ENCODE measurements at regions not wholly inside any gene's neighbourhood (a gene's known extent, or its start where the extent isn't known, plus 50 kb on each side); places are given as distances from the start of the nearest gene placed in this dataset.
A peak's percentile ranks its signal among the peaks of the same experiment; 100 is the strongest.
"Not testable (repeated sequence)": the region's sequence is repeated elsewhere in the genome, so short reads cannot be mapped to it uniquely, and the experiment has no call there.

DNA sequence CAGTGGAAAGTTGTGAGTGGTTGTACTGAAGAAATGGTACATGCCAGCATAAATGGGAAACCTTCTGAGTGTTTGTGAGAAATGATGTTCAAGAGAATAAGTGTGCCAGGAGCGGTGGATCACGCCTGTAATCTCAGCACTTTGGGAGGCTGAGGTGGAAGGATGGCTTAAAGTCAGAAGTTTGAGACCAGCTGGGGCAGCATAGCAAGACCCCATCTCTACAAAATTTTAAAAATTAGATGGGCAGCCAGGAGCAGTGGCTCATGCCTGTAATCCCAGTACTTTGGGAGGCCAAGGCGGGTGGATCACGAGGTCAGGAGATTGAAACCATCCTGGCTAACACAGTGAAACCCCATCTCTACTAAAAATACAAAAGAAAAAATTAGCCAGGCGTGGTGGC lies 63.5 kb upstream of the TNRC6A start:
- H3K27ac ChIP-seq (ENCODE audit: low read depth, low read length); H3K4me3 ChIP-seq (ENCODE audit: low read depth in 1 of 2, low read length in 2 of 2); H3K36me3 ChIP-seq (ENCODE audit: insufficient read depth, low read length); H3K9ac ChIP-seq (ENCODE audit: low read length); H3K9me3 ChIP-seq (ENCODE audit: low read length); H3K27me3 ChIP-seq (ENCODE audit: control insufficient read depth in 1 of 2, insufficient read depth in 2 of 2, low read length in 2 of 2): not testable (repeated sequence)
- H3K4me1 ChIP-seq (ENCODE audit: insufficient read depth, low read length) = peaks cover 17% of the 10 kb centered on the region

DNA sequence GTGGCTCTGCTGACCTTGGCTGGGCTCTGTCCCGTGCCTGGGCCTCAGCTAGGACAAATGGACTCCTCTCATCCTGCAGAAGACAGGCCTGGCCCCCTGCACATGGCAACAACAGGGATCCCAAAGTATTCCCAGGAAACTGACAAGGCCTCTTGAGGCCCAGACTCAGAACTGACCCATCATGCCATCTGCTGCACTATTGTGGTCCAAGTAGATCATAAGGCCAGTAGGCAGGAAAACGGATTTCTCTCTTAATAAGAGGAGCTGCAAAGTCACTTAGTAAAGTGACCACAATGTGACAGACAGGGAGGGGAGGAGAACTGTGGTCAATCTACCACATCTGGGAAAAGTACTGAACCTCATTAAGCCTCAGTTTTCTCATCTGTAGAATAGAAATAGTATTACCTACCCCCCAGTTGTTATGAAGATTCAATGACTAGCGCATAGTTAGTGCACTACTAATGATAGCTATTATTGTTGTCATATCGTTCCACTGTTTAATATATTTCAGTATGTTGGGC lies 62.1 kb upstream of the TNRC6A start:
- Histone ChIP-seq H3K4me3 (ENCODE audit: low read depth in 1 of 2, low read length in 2 of 2) (no peak overlapping the region), H3K4me1 (ENCODE audit: insufficient read depth, low read length) (peaks cover 21% of the 10 kb centered on the region), H3K36me3 (ENCODE audit: insufficient read depth, low read length) (no peaks in the 10 kb centered on the region), H3K9me3 (ENCODE audit: low read length) (no peaks in the 10 kb centered on the region), H3K27ac (ENCODE audit: low read depth, low read length) (no peak overlapping the region), H3K27me3 (ENCODE audit: control insufficient read depth in 1 of 2, insufficient read depth in 2 of 2, low read length in 2 of 2) (no peaks in the 10 kb centered on the region), H3K9ac (ENCODE audit: low read length) (no peak overlapping the region)

DNA sequence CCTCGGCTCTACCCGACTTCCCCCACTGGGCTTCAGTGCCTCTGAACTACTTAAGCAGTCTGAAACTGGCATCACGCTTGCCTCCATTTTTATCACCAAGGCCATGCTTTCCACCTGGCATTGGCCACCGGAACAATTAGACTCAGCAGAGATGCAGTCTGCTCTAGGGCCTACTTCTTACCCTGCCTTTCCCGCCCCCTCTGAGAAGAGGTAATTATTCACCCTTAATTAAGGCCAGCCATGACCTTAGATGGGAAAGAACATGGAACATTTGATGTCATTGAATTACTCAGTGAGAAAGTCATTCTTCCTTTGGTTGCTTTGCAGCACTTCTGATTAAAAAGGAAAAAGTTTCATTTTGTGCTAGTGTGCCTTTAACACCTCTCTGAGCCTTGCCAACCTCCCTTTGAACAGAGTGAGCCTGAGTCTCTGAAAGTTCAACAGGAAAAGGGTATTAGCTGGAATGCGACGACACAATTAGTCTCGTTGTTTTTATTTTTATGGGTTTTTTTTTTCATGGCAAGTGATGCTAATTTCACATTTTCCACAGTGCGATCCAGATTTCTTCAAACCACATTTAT lies 60.9 kb upstream of the TNRC6A start:
- H3K4me3 ChIP-seq (ENCODE audit: low read depth in 1 of 2, low read length in 2 of 2) = no peak overlapping the region
- no peaks in the 10 kb centered on the region for H3K36me3 ChIP-seq (ENCODE audit: insufficient read depth, low read length)
- H3K27ac ChIP-seq (ENCODE audit: low read depth, low read length) = peak overlapping the region; percentile 38
- no peaks in the 10 kb centered on the region for H3K9me3 ChIP-seq (ENCODE audit: low read length)
- H3K27me3 ChIP-seq (ENCODE audit: control insufficient read depth in 1 of 2, insufficient read depth in 2 of 2, low read length in 2 of 2) = no peaks in the 10 kb centered on the region
- no peak overlapping the region for H3K9ac ChIP-seq (ENCODE audit: low read length)
- H3K4me1 ChIP-seq (ENCODE audit: insufficient read depth, low read length) = peaks cover 21% of the 10 kb centered on the region

DNA sequence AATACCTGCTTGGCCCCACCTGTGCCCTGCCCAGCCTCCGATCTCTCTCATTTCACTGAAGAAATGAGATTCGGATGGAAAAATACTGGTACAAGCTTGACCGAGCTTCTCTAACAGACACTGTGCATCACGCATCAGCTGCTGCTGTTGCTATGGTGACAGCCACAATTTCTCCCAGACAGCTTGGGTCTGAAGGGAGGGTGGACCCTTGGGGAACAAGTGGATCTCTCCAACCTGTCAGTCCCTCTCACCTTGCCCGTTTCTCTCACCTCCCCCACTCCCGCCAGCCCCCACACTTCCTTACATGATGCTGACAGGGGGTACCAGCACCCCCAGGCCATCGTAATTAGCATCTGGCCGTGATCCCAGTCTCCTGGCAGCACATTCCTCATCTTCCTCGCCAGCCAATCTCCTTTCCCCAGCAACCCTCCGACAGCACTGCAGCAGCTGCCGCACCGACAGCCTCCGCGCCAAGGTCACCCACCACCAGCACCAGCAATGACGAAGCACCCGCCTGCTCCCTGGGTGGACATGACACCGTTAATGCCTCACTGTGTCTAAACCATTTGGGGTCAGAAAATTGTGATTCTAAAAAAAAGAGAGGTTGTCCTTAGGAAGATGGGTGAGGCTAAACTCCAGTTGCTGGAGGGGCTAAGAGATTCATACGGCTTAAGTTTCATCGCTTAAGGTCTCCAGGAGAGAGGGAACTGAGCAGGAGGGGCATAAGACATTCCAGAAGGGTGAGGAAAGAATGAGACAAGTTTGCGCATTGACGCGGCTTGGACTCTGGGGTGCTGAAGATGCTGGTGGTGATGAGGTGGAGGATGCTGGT lies 58.6 kb upstream of the TNRC6A start:
- no peak overlapping the region for H3K27ac ChIP-seq (ENCODE audit: low read depth, low read length)

DNA sequence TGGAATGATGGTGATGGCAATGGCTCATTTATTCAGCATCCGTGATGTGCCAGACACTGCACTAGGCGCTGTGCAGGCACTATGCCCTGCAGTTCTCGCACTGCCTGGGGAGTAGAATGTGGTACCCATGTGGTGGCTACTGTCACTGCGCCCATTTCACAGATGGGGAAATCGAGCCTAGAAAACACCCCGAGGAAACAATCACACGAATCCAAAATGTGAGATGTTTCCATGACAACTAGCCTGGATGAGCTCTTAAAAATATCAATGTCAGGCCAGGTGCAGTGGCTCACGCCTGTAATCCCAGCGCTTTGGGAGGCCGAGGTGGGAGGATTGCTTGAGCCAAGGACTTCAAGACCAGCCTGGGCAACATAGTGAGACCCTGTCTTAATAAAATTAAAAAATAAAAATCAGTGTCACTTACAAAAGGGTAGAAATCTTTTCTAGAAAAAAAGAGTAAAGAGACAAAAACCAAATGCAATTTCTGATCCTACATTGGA lies 57.9 kb upstream of the TNRC6A start:
- Histone ChIP-seq H3K36me3 (ENCODE audit: insufficient read depth, low read length) (no peaks in the 10 kb centered on the region), H3K27ac (ENCODE audit: low read depth, low read length) (no peak overlapping the region), H3K4me3 (ENCODE audit: low read depth in 1 of 2, low read length in 2 of 2) (no peak overlapping the region), H3K9me3 (ENCODE audit: low read length) (no peaks in the 10 kb centered on the region), H3K9ac (ENCODE audit: low read length) (no peak overlapping the region), H3K27me3 (ENCODE audit: control insufficient read depth in 1 of 2, insufficient read depth in 2 of 2, low read length in 2 of 2) (no peaks in the 10 kb centered on the region), H3K4me1 (ENCODE audit: insufficient read depth, low read length) (peaks cover 21% of the 10 kb centered on the region)

More for the DNA sequence above, 58.6 kb upstream of the TNRC6A start:
- Histone ChIP-seq H3K27me3 (ENCODE audit: control insufficient read depth in 1 of 2, insufficient read depth in 2 of 2, low read length in 2 of 2) (no peaks in the 10 kb centered on the region), H3K36me3 (ENCODE audit: insufficient read depth, low read length) (no peaks in the 10 kb centered on the region), H3K9me3 (ENCODE audit: low read length) (no peaks in the 10 kb centered on the region), H3K9ac (ENCODE audit: low read length) (no peak overlapping the region), H3K4me3 (ENCODE audit: low read depth in 1 of 2, low read length in 2 of 2) (no peak overlapping the region), H3K4me1 (ENCODE audit: insufficient read depth, low read length) (peaks cover 21% of the 10 kb centered on the region)

DNA sequence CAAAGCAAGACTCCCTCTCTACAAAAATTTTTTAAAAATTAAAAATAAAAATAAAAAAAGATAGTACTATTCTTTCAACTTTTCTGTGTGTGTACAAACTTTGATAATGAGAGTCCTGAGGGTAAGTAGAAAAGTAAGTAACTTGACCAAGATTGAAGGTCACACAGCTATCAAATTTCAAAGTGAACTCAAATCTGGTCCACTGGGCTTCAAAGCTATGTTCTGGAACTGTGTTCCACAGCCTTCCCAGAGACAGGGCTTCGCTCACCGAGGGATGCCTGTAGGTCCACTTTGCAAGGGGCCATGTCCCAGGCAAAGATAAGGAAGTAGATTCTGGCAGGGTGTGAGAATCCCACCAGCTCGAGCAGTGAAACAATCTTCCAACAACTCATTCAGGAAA lies 56.3 kb upstream of the TNRC6A start:
- Histone ChIP-seq H3K4me3 (ENCODE audit: low read depth in 1 of 2, low read length in 2 of 2) (no peak overlapping the region), H3K27me3 (ENCODE audit: control insufficient read depth in 1 of 2, insufficient read depth in 2 of 2, low read length in 2 of 2) (no peaks in the 10 kb centered on the region), H3K9ac (ENCODE audit: low read length) (no peak overlapping the region), H3K27ac (ENCODE audit: low read depth, low read length) (no peak overlapping the region), H3K4me1 (ENCODE audit: insufficient read depth, low read length) (peaks cover 21% of the 10 kb centered on the region), H3K36me3 (ENCODE audit: insufficient read depth, low read length) (no peaks in the 10 kb centered on the region), H3K9me3 (ENCODE audit: low read length) (no peaks in the 10 kb centered on the region)

DNA sequence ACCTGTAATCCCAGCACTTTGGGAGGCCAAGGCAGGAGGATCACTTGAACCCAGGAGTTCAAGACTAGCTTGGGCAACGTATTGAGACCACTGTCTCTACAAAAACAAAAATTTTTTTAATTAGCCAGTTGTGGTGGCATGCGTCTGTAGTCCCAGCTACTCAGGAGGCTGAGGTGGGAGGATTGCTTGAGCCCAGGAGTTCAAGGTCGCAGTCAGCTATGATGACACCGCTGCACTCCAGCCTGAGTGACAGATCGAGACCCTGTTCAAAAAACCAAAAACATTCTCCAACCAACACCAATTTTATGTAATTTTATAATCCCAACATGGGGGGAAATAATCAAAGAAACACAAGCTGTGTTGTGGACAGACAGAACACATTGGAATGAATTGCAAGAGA lies 54.6 kb upstream of the TNRC6A start:
- Histone ChIP-seq H3K9me3 (ENCODE audit: low read length) (no peaks in the 10 kb centered on the region), H3K27me3 (ENCODE audit: control insufficient read depth in 1 of 2, insufficient read depth in 2 of 2, low read length in 2 of 2) (no peaks in the 10 kb centered on the region), H3K9ac (ENCODE audit: low read length) (no peak overlapping the region), H3K4me1 (ENCODE audit: insufficient read depth, low read length) (peaks cover 14% of the 10 kb centered on the region), H3K36me3 (ENCODE audit: insufficient read depth, low read length) (no peaks in the 10 kb centered on the region), H3K4me3 (ENCODE audit: low read depth in 1 of 2, low read length in 2 of 2) (no peak overlapping the region), H3K27ac (ENCODE audit: low read depth, low read length) (no peak overlapping the region)

DNA sequence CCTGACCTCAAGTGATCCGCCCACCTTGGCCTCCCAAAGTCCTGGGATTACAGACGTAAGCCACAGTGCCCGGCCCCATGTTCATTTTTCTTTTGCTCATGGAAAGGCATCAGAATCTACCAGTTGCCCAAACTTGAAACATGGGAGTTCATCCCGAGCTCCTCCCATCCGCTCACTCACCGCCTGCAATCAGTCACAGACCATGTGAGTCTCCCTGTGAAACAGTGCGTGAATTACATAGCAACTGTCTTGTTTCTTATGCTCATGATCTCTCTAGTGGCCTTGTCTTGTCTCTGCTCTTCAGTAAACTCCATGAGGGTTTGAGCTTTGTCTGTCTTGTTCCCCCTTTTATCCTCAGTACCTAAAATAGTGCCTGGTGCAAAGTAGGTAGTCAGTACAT lies 52.1 kb upstream of the TNRC6A start:
- Histone ChIP-seq H3K36me3 (ENCODE audit: insufficient read depth, low read length) (no peaks in the 10 kb centered on the region), H3K9ac (ENCODE audit: low read length) (no peak overlapping the region), H3K27me3 (ENCODE audit: control insufficient read depth in 1 of 2, insufficient read depth in 2 of 2, low read length in 2 of 2) (no peaks in the 10 kb centered on the region), H3K4me1 (ENCODE audit: insufficient read depth, low read length) (no peaks in the 10 kb centered on the region), H3K4me3 (ENCODE audit: low read depth in 1 of 2, low read length in 2 of 2) (no peak overlapping the region), H3K27ac (ENCODE audit: low read depth, low read length) (no peak overlapping the region), H3K9me3 (ENCODE audit: low read length) (no peaks in the 10 kb centered on the region)

All from muscle layer of colon (tissue), 2 donors.